Stimulated activated CD8-positive, alpha-beta memory T cell treated with anti-CD3 and anti-CD28 coated beads, Interleukin-15, amount 100 ng/mL, for 4 hours (primary cell): ENCODE measurements at regions not wholly inside any gene's neighbourhood (a gene's known extent, or its start where the extent isn't known, plus 50 kb on each side); places are given as distances from the start of the nearest gene placed in this dataset.

Experiments used
- DNase-seq, 2 donors: peaks; one replicate each; pipeline ENCODE4 v3.0.0-alpha.2; 2020; ENCODE audit warnings: low read depth in 2 of 2

- DNase-seq = no peak
Measured at GRCh38 chr18:78150590-78150989, 829.0 kb upstream of the SALL3 start.

GRCh38 chr18:78151234-78151633 is 828.4 kb upstream of the SALL3 start:
- DNase-seq = no peak

- no peak for DNase-seq
Measured at GRCh38 chr18:78151948-78152725, 827.5 kb upstream of the SALL3 start.

GRCh38 chr18:78153362-78153761 is 826.3 kb upstream of the SALL3 start:
- no peak for DNase-seq

GRCh38 chr18:78154444-78154843 is 825.2 kb upstream of the SALL3 start:
- no peak for DNase-seq

GRCh38 chr18:78154853-78155252 is 824.8 kb upstream of the SALL3 start:
- DNase-seq = no peak

- no peak for DNase-seq
Measured at GRCh38 chr18:78156466-78156865, 823.2 kb upstream of the SALL3 start.

- no peak for DNase-seq
Measured at GRCh38 chr18:78158943-78159342, 820.7 kb upstream of the SALL3 start.

- no peak for DNase-seq
Measured at GRCh38 chr18:78159397-78159796, 820.2 kb upstream of the SALL3 start.

- DNase-seq = no peak
Measured at GRCh38 chr18:78160961-78161656, 818.5 kb upstream of the SALL3 start.

GRCh38 chr18:78165525-78165924 is 814.1 kb upstream of the SALL3 start:
- no peak for DNase-seq

GRCh38 chr18:78168526-78168925 is 811.1 kb upstream of the SALL3 start:
- DNase-seq = no peak

GRCh38 chr18:78169174-78169864 is 810.3 kb upstream of the SALL3 start:
- DNase-seq = no peak

GRCh38 chr18:78171954-78172353 is 807.7 kb upstream of the SALL3 start:
- DNase-seq = no peak

- no peak for DNase-seq
Measured at GRCh38 chr18:78174737-78175136, 804.9 kb upstream of the SALL3 start.

GRCh38 chr18:78178812-78179211 is 800.8 kb upstream of the SALL3 start:
- DNase-seq = no peak

GRCh38 chr18:78180741-78181140 is 798.9 kb upstream of the SALL3 start:
- DNase-seq = no peak

- no peak for DNase-seq
Measured at GRCh38 chr18:78183815-78184214, 795.8 kb upstream of the SALL3 start.

- DNase-seq = no peak
Measured at GRCh38 chr18:78191276-78191675, 788.3 kb upstream of the SALL3 start.

- DNase-seq = no peak
Measured at GRCh38 chr18:78192054-78192453, 787.6 kb upstream of the SALL3 start.

GRCh38 chr18:78196280-78196679 is 783.3 kb upstream of the SALL3 start:
- no peak for DNase-seq

GRCh38 chr18:78199002-78199401 is 780.6 kb upstream of the SALL3 start:
- no peak for DNase-seq

GRCh38 chr18:78199611-78200010 is 780.0 kb upstream of the SALL3 start:
- no peak for DNase-seq
